HG03432 (cell line): ENCODE measurements at regions not wholly inside any gene's neighbourhood (a gene's known extent, or its start where the extent isn't known, plus 50 kb on each side); places are given as distances from the start of the nearest gene placed in this dataset.

Source experiments
- ATAC-seq: cut with Tn5 transposase; IDR thresholded peaks from one replicate; pipeline ENCODE4 v1.9.1; 2021; ENCODE audit warnings: mild to moderate bottlenecking, moderate library complexity; ENCODE audit not compliant: unreplicated experiment

GRCh38 chr1:81126989-81127581 lies 673.6 kb upstream of the ADGRL2 start:
- ATAC-seq = no peak

- ATAC-seq = no peak
These were observed 675.1 kb upstream of the ADGRL2 start for GRCh38 chr1:81125672-81126071.

GRCh38 chr1:81121306-81121705 lies 679.4 kb upstream of the ADGRL2 start:
- ATAC-seq = no peak

- no peak for ATAC-seq
These were observed 681.4 kb upstream of the ADGRL2 start for GRCh38 chr1:81119319-81119718.

GRCh38 chr1:81118550-81118949 lies 682.2 kb upstream of the ADGRL2 start:
- no peak for ATAC-seq

- no peak for ATAC-seq
These were observed 685.3 kb upstream of the ADGRL2 start for GRCh38 chr1:81115422-81115821.

GRCh38 chr1:81114191-81114590 lies 686.5 kb upstream of the ADGRL2 start:
- ATAC-seq = no peak

GRCh38 chr1:81113688-81114087 lies 687.0 kb upstream of the ADGRL2 start:
- ATAC-seq = no peak

GRCh38 chr1:81111818-81112217 lies 688.9 kb upstream of the ADGRL2 start:
- no peak for ATAC-seq

GRCh38 chr1:81109038-81109437 lies 691.7 kb upstream of the ADGRL2 start:
- no peak for ATAC-seq

- no peak for ATAC-seq
These were observed 702.9 kb upstream of the ADGRL2 start for GRCh38 chr1:81097860-81098259.

- no peak for ATAC-seq
These were observed 727.2 kb upstream of the ADGRL2 start for GRCh38 chr1:81073580-81073979.

- ATAC-seq = no peak
These were observed 728.6 kb upstream of the ADGRL2 start for GRCh38 chr1:81071969-81072753.

GRCh38 chr1:81071072-81071858 lies 729.5 kb upstream of the ADGRL2 start:
- no peak for ATAC-seq

- no peak for ATAC-seq
These were observed 730.9 kb upstream of the ADGRL2 start for GRCh38 chr1:81069856-81070255.

- no peak for ATAC-seq
These were observed 732.0 kb upstream of the ADGRL2 start for GRCh38 chr1:81068726-81069125.

- no peak for ATAC-seq
These were observed 746.9 kb upstream of the ADGRL2 start for GRCh38 chr1:81053826-81054225.

- ATAC-seq = no peak
These were observed 748.6 kb upstream of the ADGRL2 start for GRCh38 chr1:81052162-81052561.

- ATAC-seq = no peak
These were observed 750.3 kb upstream of the ADGRL2 start for GRCh38 chr1:81050390-81050789.

- no peak for ATAC-seq
These were observed 756.0 kb upstream of the ADGRL2 start for GRCh38 chr1:81044708-81045107.

GRCh38 chr1:81042225-81042624 lies 758.5 kb upstream of the ADGRL2 start:
- no peak for ATAC-seq

GRCh38 chr1:81034291-81034690 lies 766.4 kb upstream of the ADGRL2 start:
- no peak for ATAC-seq
